Tibial nerve (tissue), 4 donors: ENCODE measurements at regions not wholly inside any gene's neighbourhood (a gene's known extent, or its start where the extent isn't known, plus 50 kb on each side); places are given as distances from the start of the nearest gene placed in this dataset.

Experiments used
- EP300 ChIP-seq, 2 donors: sonication (generic); formaldehyde crosslinking; IDR thresholded peaks; one replicate each; pipeline ENCODE4 v1.6.1; 2017; ENCODE audit warnings: antibody characterized with exemption in 2 of 2, mild to moderate bottlenecking in 1 of 2
- TF ChIP-seq, protein P1 (sequence below), 5 experiments: fragments of 200-600 bp in 3 of 5; fragments of 450-650 bp in 2 of 5; sonication (generic) in 3 of 5; IDR thresholded peaks; one replicate each; pipeline ENCODE4 v1.5.1; 2016 to 2019; ENCODE audit warnings: antibody characterized with exemption in 5 of 5, mild to moderate bottlenecking in 3 of 5, moderate library complexity in 2 of 5

DNA sequence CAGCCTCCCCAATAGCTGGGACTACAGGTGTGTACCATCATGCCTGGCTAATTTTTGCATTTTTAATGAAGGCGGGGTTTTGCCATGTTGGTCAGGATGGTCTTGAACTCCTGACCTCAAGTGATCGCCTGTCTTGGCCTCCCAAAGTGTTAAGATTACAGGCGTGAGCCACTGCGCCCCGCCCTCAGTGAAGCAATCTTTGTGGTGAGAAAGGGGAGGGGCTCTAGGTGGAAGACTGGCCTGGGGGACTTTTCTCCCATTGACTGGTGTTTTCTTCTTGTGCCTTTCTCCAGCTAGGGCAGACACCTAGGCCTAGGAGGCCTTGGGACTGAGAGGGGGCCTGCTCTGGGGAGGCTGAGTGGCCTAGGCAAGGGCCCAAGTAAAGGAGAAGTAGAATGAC lies 84.1 kb downstream of the DNAAF9 start:
- no peak for TF ChIP-seq EP300 (IDR thresholded peaks at IDR 0.05)
- TF ChIP-seq, protein P1, sequence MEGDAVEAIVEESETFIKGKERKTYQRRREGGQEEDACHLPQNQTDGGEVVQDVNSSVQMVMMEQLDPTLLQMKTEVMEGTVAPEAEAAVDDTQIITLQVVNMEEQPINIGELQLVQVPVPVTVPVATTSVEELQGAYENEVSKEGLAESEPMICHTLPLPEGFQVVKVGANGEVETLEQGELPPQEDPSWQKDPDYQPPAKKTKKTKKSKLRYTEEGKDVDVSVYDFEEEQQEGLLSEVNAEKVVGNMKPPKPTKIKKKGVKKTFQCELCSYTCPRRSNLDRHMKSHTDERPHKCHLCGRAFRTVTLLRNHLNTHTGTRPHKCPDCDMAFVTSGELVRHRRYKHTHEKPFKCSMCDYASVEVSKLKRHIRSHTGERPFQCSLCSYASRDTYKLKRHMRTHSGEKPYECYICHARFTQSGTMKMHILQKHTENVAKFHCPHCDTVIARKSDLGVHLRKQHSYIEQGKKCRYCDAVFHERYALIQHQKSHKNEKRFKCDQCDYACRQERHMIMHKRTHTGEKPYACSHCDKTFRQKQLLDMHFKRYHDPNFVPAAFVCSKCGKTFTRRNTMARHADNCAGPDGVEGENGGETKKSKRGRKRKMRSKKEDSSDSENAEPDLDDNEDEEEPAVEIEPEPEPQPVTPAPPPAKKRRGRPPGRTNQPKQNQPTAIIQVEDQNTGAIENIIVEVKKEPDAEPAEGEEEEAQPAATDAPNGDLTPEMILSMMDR (IDR thresholded peaks at IDR 0.05): no peak
